A673 (cell line): ENCODE measurements at regions not wholly inside any gene's neighbourhood (a gene's known extent, or its start where the extent isn't known, plus 50 kb on each side); places are given as distances from the start of the nearest gene placed in this dataset.

Experiments
- BruUV-seq: library from RNA; stranded (reverse); fragments of 400-500 nt; replicated peaks from 2 replicates; lab custom pipeline; 2021; lab: Mats Ljungman, UMichigan
- CTCF ChIA-PET: fragments of 300-600 bp; sonication (Branson Sonifier 250); formaldehyde crosslinking; loops from one replicate; lab custom pipeline; 2022; ENCODE audit warnings: antibody characterized with exemption; lab: Charles Lee
- POLR2A ChIA-PET: fragments of 300-600 bp; sonication (Branson Sonifier 250); formaldehyde crosslinking; loops from one replicate; lab custom pipeline; 2022; ENCODE audit warnings: antibody characterized with exemption; ENCODE audit not compliant: low non-redundant PET; lab: Charles Lee
- DNase-seq: peaks from one replicate; pipeline ENCODE4 v3.0.0-alpha.2; 2015; ENCODE audit warnings: low spot score
- H3K27ac ChIP-seq: fragments of 200-600 bp; sonication (generic); 2 replicates; pipeline ENCODE4 v1.5.1; 2016; ENCODE audit warnings: mixed run types, low read depth, mild to moderate bottlenecking, mixed read lengths, antibody characterized with exemption, low read length; ENCODE audit not compliant: poor library complexity, severe bottlenecking
- H3K27me3 ChIP-seq: fragments of 200-600 bp; sonication (generic); replicated peaks from 2 replicates; pipeline ENCODE4 v1.6.1; 2017; ENCODE audit warnings: mixed run types, low read depth, mild to moderate bottlenecking, mixed read lengths, antibody characterized with exemption, low read length; ENCODE audit not compliant: insufficient read depth, poor library complexity
- H3K36me3 ChIP-seq: fragments of 200-600 bp; sonication (generic); 2 replicates; pipeline ENCODE4 v1.6.1; 2016; ENCODE audit warnings: mixed run types, mild to moderate bottlenecking, mixed read lengths, antibody characterized with exemption, low read length; ENCODE audit not compliant: insufficient read depth, poor library complexity, severe bottlenecking
- H3K4me1 ChIP-seq: fragments of 200-600 bp; sonication (generic); 2 replicates; pipeline ENCODE4 v1.6.1; 2017; ENCODE audit warnings: mixed run types, mild to moderate bottlenecking, mixed read lengths, antibody characterized with exemption, low read length; ENCODE audit not compliant: insufficient read depth, poor library complexity, severe bottlenecking
- H3K4me3 ChIP-seq: fragments of 200-600 bp; sonication (generic); 2 replicates; pipeline ENCODE4 v1.5.1; 2016; ENCODE audit warnings: low read depth, mixed run types, mild to moderate bottlenecking, mixed read lengths, low read length; ENCODE audit not compliant: poor library complexity, severe bottlenecking
- H3K9me3 ChIP-seq: fragments of 200-600 bp; sonication (generic); 2 replicates; pipeline ENCODE4 v1.6.1; 2016; ENCODE audit warnings: mixed run types, low read depth, mild to moderate bottlenecking, mixed read lengths, antibody characterized with exemption, low read length; ENCODE audit not compliant: poor library complexity, severe bottlenecking
- EZH2 ChIP-seq: fragments of 200-600 bp; sonication (generic); IDR thresholded peaks from 2 replicates; pipeline ENCODE4 v1.6.1; 2017; ENCODE audit warnings: borderline replicate concordance, low read depth, mild to moderate bottlenecking, mixed read lengths, antibody characterized with exemption, low read length; ENCODE audit not compliant: poor library complexity, severe bottlenecking
- intact Hi-C: fragments of 100-400 bp; cut with micrococcal nuclease; formaldehyde crosslinking; loops from one replicate; pipeline ENCODE4 v1.10.0; 2022; ENCODE audit not compliant: unreplicated experiment
- TF ChIP-seq, protein P1 (sequence below): fragments of 300-800, 200-600 bp; sonication (generic); conservative IDR thresholded peaks from 2 replicates; pipeline ENCODE4 v1.5.1; 2017; ENCODE audit warnings: low read depth, mild to moderate bottlenecking, antibody characterized with exemption, low read length, moderate library complexity, mixed read lengths

DNA sequence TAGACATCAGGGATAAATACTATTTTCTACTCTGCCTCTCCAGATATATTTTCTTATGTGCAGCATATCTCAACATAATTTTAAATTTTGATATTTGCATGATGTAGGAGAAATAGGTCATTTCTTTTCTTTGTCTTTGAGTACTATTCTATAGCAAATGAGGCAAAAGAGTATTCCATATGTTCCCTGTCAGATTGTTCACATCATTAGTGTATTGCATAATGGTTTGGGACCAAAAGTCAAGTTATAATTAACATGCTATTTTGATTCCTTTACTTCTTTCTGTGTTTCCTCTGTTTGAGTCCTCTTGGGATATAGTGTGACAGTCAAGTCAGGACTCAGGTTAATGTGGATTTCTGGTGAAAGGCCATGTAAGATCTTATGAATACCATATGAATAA lies 864.6 kb upstream of the FBXO33 start:
- no TSS peak for BruUV-seq
- Histone ChIP-seq H3K4me1 (no peaks in the 10 kb centered on the region), H3K27me3 (no peaks in the 10 kb centered on the region), H3K9me3 (peaks cover 6% of the 10 kb centered on the region), H3K36me3 (no peaks in the 10 kb centered on the region), H3K27ac (no peak overlapping the region), H3K4me3 (no peak overlapping the region)
- TF ChIP-seq EZH2: no peak
- TF ChIP-seq, protein P1, sequence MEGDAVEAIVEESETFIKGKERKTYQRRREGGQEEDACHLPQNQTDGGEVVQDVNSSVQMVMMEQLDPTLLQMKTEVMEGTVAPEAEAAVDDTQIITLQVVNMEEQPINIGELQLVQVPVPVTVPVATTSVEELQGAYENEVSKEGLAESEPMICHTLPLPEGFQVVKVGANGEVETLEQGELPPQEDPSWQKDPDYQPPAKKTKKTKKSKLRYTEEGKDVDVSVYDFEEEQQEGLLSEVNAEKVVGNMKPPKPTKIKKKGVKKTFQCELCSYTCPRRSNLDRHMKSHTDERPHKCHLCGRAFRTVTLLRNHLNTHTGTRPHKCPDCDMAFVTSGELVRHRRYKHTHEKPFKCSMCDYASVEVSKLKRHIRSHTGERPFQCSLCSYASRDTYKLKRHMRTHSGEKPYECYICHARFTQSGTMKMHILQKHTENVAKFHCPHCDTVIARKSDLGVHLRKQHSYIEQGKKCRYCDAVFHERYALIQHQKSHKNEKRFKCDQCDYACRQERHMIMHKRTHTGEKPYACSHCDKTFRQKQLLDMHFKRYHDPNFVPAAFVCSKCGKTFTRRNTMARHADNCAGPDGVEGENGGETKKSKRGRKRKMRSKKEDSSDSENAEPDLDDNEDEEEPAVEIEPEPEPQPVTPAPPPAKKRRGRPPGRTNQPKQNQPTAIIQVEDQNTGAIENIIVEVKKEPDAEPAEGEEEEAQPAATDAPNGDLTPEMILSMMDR: no peak
- CTCF ChIA-PET: no interaction called here
- no peak for DNase-seq
- POLR2A ChIA-PET: no interaction called here
- intact Hi-C loops: no loop called here

DNA sequence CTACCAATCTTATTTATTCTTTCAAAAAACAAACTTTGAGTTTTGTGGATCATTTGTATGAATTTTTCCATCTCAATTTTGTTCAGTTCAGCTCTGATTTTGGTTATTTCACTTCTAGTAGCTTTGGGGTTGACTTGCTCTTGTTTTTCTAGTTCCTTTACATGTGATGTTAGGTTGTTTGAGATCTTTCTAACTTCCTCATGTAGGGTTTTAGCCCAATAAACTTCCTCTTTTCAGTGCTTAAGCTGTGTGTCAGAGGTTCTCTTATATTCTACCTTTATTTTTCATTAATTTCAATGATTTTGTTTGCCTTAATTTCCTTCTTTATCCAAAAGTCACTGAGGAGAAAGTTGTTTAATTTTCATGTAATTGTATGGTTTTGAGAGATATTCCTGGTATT lies 860.4 kb upstream of the FBXO33 start:
- no TSS peak for BruUV-seq
- no peak for DNase-seq
- intact Hi-C loops: no loop called here
- no peaks in the 10 kb centered on the region for H3K4me1 ChIP-seq
- H3K27me3 ChIP-seq: no peaks in the 10 kb centered on the region
- no peak overlapping the region for H3K4me3 ChIP-seq
- ChIA-PET CTCF (no interaction called here), POLR2A (no interaction called here)
- no peaks in the 10 kb centered on the region for H3K36me3 ChIP-seq
- peaks cover 6% of the 10 kb centered on the region for H3K9me3 ChIP-seq
- no peak overlapping the region for H3K27ac ChIP-seq
- TF ChIP-seq EZH2: no peak
- TF ChIP-seq, protein P1: no peak

- no peaks in the 10 kb centered on the region for H3K9me3 ChIP-seq
- H3K27ac ChIP-seq: no peak overlapping the region
- no peaks in the 10 kb centered on the region for H3K27me3 ChIP-seq
- ChIA-PET POLR2A (no interaction called here), CTCF (no interaction called here)
- BruUV-seq: no TSS peak
- H3K4me3 ChIP-seq: no peak overlapping the region
- H3K4me1 ChIP-seq: no peaks in the 10 kb centered on the region
- DNase-seq: no peak
- no peak for TF ChIP-seq EZH2
- TF ChIP-seq, protein P1: no peak
- no peaks in the 10 kb centered on the region for H3K36me3 ChIP-seq
- intact Hi-C loops: no loop called here
Observed at GRCh38 chr14:40282196-40282595, 850.0 kb upstream of the FBXO33 start.
